ENCODE measurements at regions not wholly inside any gene's neighbourhood (a gene's known extent, or its start where the extent isn't known, plus 50 kb on each side); places are given as distances from the start of the nearest gene placed in this dataset.

GRCh38 chr1:5690898-5691297 lies 301.3 kb downstream of the NPHP4 start:
- H3K9me3 Mint-ChIP-seq = no peaks in the 10 kb centered on the region
- no peak overlapping the region for H3K4me3 Mint-ChIP-seq
- CTCF ChIA-PET = no interaction called here
- DNase-seq (no peak), ATAC-seq (no peak)
- no peak for TF ChIP-seq CTCF (IDR thresholded peaks at IDR 0.05)
- H3K27me3 Mint-ChIP-seq = peaks cover 7% of the 10 kb centered on the region
- H3K36me3 Mint-ChIP-seq (ENCODE audit: low read depth) = no peaks in the 10 kb centered on the region
- POLR2A ChIA-PET = no interaction called here
- no peaks in the 10 kb centered on the region for H3K4me1 Mint-ChIP-seq (ENCODE audit: low read depth)
- H3K27ac Mint-ChIP-seq = no peak overlapping the region
- intact Hi-C loops (cut with micrococcal nuclease) = no loop called here

GRCh38 chr1:5690291-5690690 lies 301.9 kb downstream of the NPHP4 start:
- Mint-ChIP-seq H3K4me1 (ENCODE audit: low read depth) (no peaks in the 10 kb centered on the region), H3K9me3 (no peaks in the 10 kb centered on the region), H3K27ac (no peak overlapping the region), H3K27me3 (peaks cover 4% of the 10 kb centered on the region), H3K36me3 (ENCODE audit: low read depth) (no peaks in the 10 kb centered on the region), H3K4me3 (no peak overlapping the region)
- ChIA-PET POLR2A (no interaction called here), CTCF (no interaction called here)
- ATAC-seq (no peak), DNase-seq (no peak)
- TF ChIP-seq CTCF (IDR thresholded peaks at IDR 0.05) = no peak
- intact Hi-C loops (cut with micrococcal nuclease) = no loop called here

GRCh38 chr1:5688081-5689077 lies 303.8 kb downstream of the NPHP4 start:
- Mint-ChIP-seq H3K27ac (no peak overlapping the region), H3K4me3 (no peak overlapping the region), H3K27me3 (peaks cover 4% of the 10 kb centered on the region), H3K36me3 (ENCODE audit: low read depth) (no peaks in the 10 kb centered on the region), H3K4me1 (ENCODE audit: low read depth) (no peaks in the 10 kb centered on the region), H3K9me3 (no peaks in the 10 kb centered on the region)
- POLR2A ChIA-PET = interaction anchor here (0.5 kb wide), 1 partner anchor 1122 kb away, joined by 3 read pairs; no protein-coding TSS in a partner anchor
- no peak for DNase-seq
- TF ChIP-seq CTCF (IDR thresholded peaks at IDR 0.05) = no peak
- ATAC-seq = no peak
- CTCF ChIA-PET = no interaction called here
- intact Hi-C loops (cut with micrococcal nuclease) = no loop called here

- no peak overlapping the region for H3K4me3 Mint-ChIP-seq
- H3K4me1 Mint-ChIP-seq (ENCODE audit: low read depth) = no peaks in the 10 kb centered on the region
- no peaks in the 10 kb centered on the region for H3K36me3 Mint-ChIP-seq (ENCODE audit: low read depth)
- DNase-seq (no peak), ATAC-seq (no peak)
- H3K9me3 Mint-ChIP-seq = no peaks in the 10 kb centered on the region
- H3K27me3 Mint-ChIP-seq = peaks cover 4% of the 10 kb centered on the region
- no peak for TF ChIP-seq CTCF (IDR thresholded peaks at IDR 0.05)
- H3K27ac Mint-ChIP-seq = no peak overlapping the region
- CTCF ChIA-PET = no interaction called here
- POLR2A ChIA-PET = no interaction called here
- intact Hi-C loops (cut with micrococcal nuclease) = no loop called here
Observed at GRCh38 chr1:5686925-5687706, 305.1 kb downstream of the NPHP4 start.

- Mint-ChIP-seq H3K36me3 (ENCODE audit: low read depth) (no peaks in the 10 kb centered on the region), H3K27me3 (peaks cover 4% of the 10 kb centered on the region), H3K4me3 (no peak overlapping the region), H3K27ac (no peak overlapping the region), H3K4me1 (ENCODE audit: low read depth) (no peaks in the 10 kb centered on the region), H3K9me3 (no peaks in the 10 kb centered on the region)
- ChIA-PET POLR2A (interaction anchor here (0.6 kb wide), 1 partner anchor 284 kb away, joined by 4 read pairs; no protein-coding TSS in a partner anchor), CTCF (no interaction called here)
- DNase-seq (no peak), ATAC-seq (no peak)
- TF ChIP-seq CTCF (IDR thresholded peaks at IDR 0.05) = no peak
- intact Hi-C loops (cut with micrococcal nuclease) = no loop called here
Observed at GRCh38 chr1:5686195-5686594, 306.0 kb downstream of the NPHP4 start.

All from activated CD8-positive, alpha-beta T cell treated with anti-CD3 and anti-CD28 coated beads for 36 hours (primary cell).